Astrocyte (in vitro differentiated cells and primary cell): ENCODE measurements at regions not wholly inside any gene's neighbourhood (a gene's known extent, or its start where the extent isn't known, plus 50 kb on each side); places are given as distances from the start of the nearest gene placed in this dataset.

ENCODE experiments used
- EZH2 ChIP-seq: IDR thresholded peaks from 2 replicates; pipeline ENCODE4 v1.6.1; 2012; ENCODE audit warnings: mild to moderate bottlenecking, low read length, inconsistent platforms; ENCODE audit not compliant: insufficient read depth
- TF ChIP-seq, protein P1 (sequence below): IDR thresholded peaks from 2 replicates; pipeline ENCODE4 v1.5.1; 2011; ENCODE audit warnings: low read depth, mild to moderate bottlenecking, inconsistent platforms, low read length, moderate library complexity; ENCODE audit not compliant: insufficient read depth

DNA sequence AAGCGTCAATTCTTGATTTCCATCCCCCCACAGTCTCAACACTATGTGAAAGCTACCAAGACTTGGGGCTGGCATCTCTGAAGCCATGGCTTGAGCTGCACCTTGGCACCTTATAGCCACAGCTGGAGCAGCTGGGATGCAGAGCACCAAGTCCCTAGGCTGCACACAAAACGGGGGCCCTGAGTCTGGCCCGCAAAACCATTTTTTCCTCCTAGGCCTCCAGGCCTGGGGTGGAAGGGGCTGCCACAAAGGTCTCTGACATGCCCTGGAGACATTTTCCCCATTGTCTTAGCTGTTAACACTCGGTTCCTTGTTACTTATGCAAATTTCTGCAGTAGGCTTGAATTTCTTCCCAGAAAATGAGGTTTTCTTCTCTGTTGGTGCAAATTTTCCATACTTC lies 89.8 kb upstream of the GNAI1 start:
- TF ChIP-seq, protein P1, sequence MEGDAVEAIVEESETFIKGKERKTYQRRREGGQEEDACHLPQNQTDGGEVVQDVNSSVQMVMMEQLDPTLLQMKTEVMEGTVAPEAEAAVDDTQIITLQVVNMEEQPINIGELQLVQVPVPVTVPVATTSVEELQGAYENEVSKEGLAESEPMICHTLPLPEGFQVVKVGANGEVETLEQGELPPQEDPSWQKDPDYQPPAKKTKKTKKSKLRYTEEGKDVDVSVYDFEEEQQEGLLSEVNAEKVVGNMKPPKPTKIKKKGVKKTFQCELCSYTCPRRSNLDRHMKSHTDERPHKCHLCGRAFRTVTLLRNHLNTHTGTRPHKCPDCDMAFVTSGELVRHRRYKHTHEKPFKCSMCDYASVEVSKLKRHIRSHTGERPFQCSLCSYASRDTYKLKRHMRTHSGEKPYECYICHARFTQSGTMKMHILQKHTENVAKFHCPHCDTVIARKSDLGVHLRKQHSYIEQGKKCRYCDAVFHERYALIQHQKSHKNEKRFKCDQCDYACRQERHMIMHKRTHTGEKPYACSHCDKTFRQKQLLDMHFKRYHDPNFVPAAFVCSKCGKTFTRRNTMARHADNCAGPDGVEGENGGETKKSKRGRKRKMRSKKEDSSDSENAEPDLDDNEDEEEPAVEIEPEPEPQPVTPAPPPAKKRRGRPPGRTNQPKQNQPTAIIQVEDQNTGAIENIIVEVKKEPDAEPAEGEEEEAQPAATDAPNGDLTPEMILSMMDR: no peak
- TF ChIP-seq EZH2: no peak
